Suprapubic skin (tissue), 4 donors: ENCODE measurements at regions not wholly inside any gene's neighbourhood (a gene's known extent, or its start where the extent isn't known, plus 50 kb on each side); places are given as distances from the start of the nearest gene placed in this dataset.

Experiments used
- DNase-seq, 2 donors: peaks; one replicate each; pipeline ENCODE4 v3.0.0-alpha.2; 2019; ENCODE audit warnings: low spot score in 2 of 2
- H3K27ac ChIP-seq: fragments of 200-600 bp; sonication (generic); one replicate; pipeline ENCODE4 v1.5.1; 2019
- H3K27me3 ChIP-seq: fragments of 200-600 bp; sonication (generic); one replicate; pipeline ENCODE4 v1.5.1; 2019
- H3K36me3 ChIP-seq: fragments of 200-600 bp; sonication (generic); one replicate; pipeline ENCODE4 v1.5.1; 2019
- H3K4me1 ChIP-seq: fragments of 200-600 bp; sonication (generic); one replicate; pipeline ENCODE4 v1.5.1; 2019
- H3K4me3 ChIP-seq: fragments of 200-600 bp; sonication (generic); one replicate; pipeline ENCODE4 v1.5.1; 2019; ENCODE audit warnings: mild to moderate bottlenecking
- H3K9me3 ChIP-seq: fragments of 200-600 bp; sonication (generic); one replicate; pipeline ENCODE4 v1.5.1; 2019
- CTCF ChIP-seq, 2 donors: fragments of 200-600 bp in 1 of 2; fragments of 450-650 bp in 1 of 2; sonication (generic) in 1 of 2; IDR thresholded peaks; one replicate each; pipeline ENCODE4 v1.5.1; 2016 to 2019; ENCODE audit warnings: antibody characterized with exemption in 2 of 2, mild to moderate bottlenecking in 1 of 2, moderate library complexity in 1 of 2
- EP300 ChIP-seq: sonication (generic); formaldehyde crosslinking; IDR thresholded peaks from one replicate; pipeline ENCODE4 v1.6.1; 2017; ENCODE audit warnings: antibody characterized with exemption
- POLR2A ChIP-seq, 2 donors: fragments of 450-650 bp; IDR thresholded peaks; one replicate each; pipeline ENCODE4 v1.6.1; 2017; ENCODE audit warnings: antibody characterized with exemption in 2 of 2, mild to moderate bottlenecking in 2 of 2, moderate library complexity in 2 of 2
- POLR2AphosphoS5 ChIP-seq, 3 donors: sonication (generic); formaldehyde crosslinking; IDR thresholded peaks; one replicate each; pipeline ENCODE4 v1.6.1; 2017; ENCODE audit warnings: antibody characterized with exemption in 3 of 3
- WGBS: methylation state at CpG from one replicate; pipeline ENCODE4 v1.1.5; 2018; 5-methylcytosine and 5-hydroxymethylcytosine counted together

GRCh38 chr6:100136590-100136989 lies 142.6 kb upstream of the MCHR2 start:
- Histone ChIP-seq H3K4me1 (no peaks in the 10 kb centered on the region), H3K27me3 (no peaks in the 10 kb centered on the region), H3K4me3 (no peak overlapping the region), H3K9me3 (peaks cover 2% of the 10 kb centered on the region), H3K36me3 (no peaks in the 10 kb centered on the region), H3K27ac (no peak overlapping the region)
- DNase-seq, result peak in 1 of 2 donors; percentile 70
- TF ChIP-seq EP300 (no peak), CTCF (IDR thresholded peaks at IDR 0.05) (no peak), POLR2A (IDR thresholded peaks at IDR 0.05) (no peak), POLR2AphosphoS5 (IDR thresholded peaks at IDR 0.05) (no peak)
- WGBS, result 94% methylated on average over 5 of the region's 8 CpGs

GRCh38 chr6:100135977-100136376 lies 142.0 kb upstream of the MCHR2 start:
- DNase-seq, result no peak
- 95% methylated on average over 21 of the region's 21 CpGs for WGBS
- no peak overlapping the region for H3K4me3 ChIP-seq
- no peaks in the 10 kb centered on the region for H3K27me3 ChIP-seq
- TF ChIP-seq CTCF (IDR thresholded peaks at IDR 0.05), result no peak
- no peak for TF ChIP-seq POLR2A (IDR thresholded peaks at IDR 0.05)
- no peak for TF ChIP-seq POLR2AphosphoS5 (IDR thresholded peaks at IDR 0.05)
- no peak for TF ChIP-seq EP300
- no peak overlapping the region for H3K27ac ChIP-seq
- H3K36me3 ChIP-seq, result no peaks in the 10 kb centered on the region
- H3K4me1 ChIP-seq, result no peaks in the 10 kb centered on the region
- peaks cover 8% of the 10 kb centered on the region for H3K9me3 ChIP-seq

DNA sequence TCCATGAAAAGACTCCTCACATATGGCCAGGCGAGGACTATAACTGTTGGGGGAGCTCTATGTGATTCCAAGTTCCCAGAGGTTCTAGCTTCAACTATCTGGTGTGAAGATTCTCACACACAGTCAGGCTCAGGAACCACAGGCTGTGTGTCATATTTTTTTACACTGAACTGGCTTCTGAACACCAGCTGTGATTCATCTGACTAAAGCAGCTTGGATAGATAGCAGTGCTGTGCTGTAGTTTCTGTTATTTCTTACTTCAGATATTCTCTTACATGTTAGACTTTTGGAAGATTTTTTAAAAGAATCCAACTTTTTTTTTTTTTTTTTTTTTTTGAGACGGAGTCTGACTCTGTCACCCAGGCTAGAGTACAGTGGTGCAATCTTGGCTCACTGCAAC lies 140.7 kb upstream of the MCHR2 start:
- no peak overlapping the region for H3K4me3 ChIP-seq
- H3K27ac ChIP-seq, result no peak overlapping the region
- TF ChIP-seq CTCF (IDR thresholded peaks at IDR 0.05) (no peak), POLR2A (IDR thresholded peaks at IDR 0.05) (no peak), POLR2AphosphoS5 (IDR thresholded peaks at IDR 0.05) (no peak), EP300 (no peak)
- H3K4me1 ChIP-seq, result no peaks in the 10 kb centered on the region
- peaks cover 9% of the 10 kb centered on the region for H3K9me3 ChIP-seq
- H3K36me3 ChIP-seq, result no peaks in the 10 kb centered on the region
- no peak for DNase-seq
- WGBS, result 77% methylated on average over 2 of the region's 2 CpGs
- no peaks in the 10 kb centered on the region for H3K27me3 ChIP-seq

- Histone ChIP-seq H3K4me3 (no peak overlapping the region), H3K9me3 (peaks cover 9% of the 10 kb centered on the region), H3K27ac (no peak overlapping the region), H3K36me3 (no peaks in the 10 kb centered on the region), H3K27me3 (no peaks in the 10 kb centered on the region), H3K4me1 (no peaks in the 10 kb centered on the region)
- no peak for DNase-seq
- TF ChIP-seq CTCF (IDR thresholded peaks at IDR 0.05), result no peak
- 66% methylated on average over 2 of the region's 2 CpGs for WGBS
Measured at GRCh38 chr6:100134297-100134696, 140.3 kb upstream of the MCHR2 start.

GRCh38 chr6:100132005-100132404 lies 138.0 kb upstream of the MCHR2 start:
- DNase-seq, result no peak
- no peaks in the 10 kb centered on the region for H3K4me1 ChIP-seq
- no peak for TF ChIP-seq POLR2AphosphoS5 (IDR thresholded peaks at IDR 0.05)
- TF ChIP-seq EP300, result no peak
- no peak for TF ChIP-seq CTCF (IDR thresholded peaks at IDR 0.05)
- TF ChIP-seq POLR2A (IDR thresholded peaks at IDR 0.05), result no peak
- H3K4me3 ChIP-seq, result no peak overlapping the region
- no peaks in the 10 kb centered on the region for H3K27me3 ChIP-seq
- no peak overlapping the region for H3K27ac ChIP-seq
- H3K9me3 ChIP-seq, result peaks cover 9% of the 10 kb centered on the region
- no peaks in the 10 kb centered on the region for H3K36me3 ChIP-seq
